Hypothalamus (tissue), 51 donors: ENCODE measurements at regions not wholly inside any gene's neighbourhood (a gene's known extent, or its start where the extent isn't known, plus 50 kb on each side); places are given as distances from the start of the nearest gene placed in this dataset.
"Not testable (repeated sequence)": the region's sequence is repeated elsewhere in the genome, so short reads cannot be mapped to it uniquely, and the experiment has no call there.

Source experiments
- DNase-seq, 51 donors: peaks; one replicate each; lab custom pipeline; 2025; lab: John Stamatoyannopoulos, UW

GRCh38 chr15:60130821-60131220, 126.7 kb downstream of the FOXB1 start:
- DNase-seq = no peak

GRCh38 chr15:60134609-60135008, 130.5 kb downstream of the FOXB1 start:
- DNase-seq = no peak

- DNase-seq = peak in 21 of 51 donors; percentile 3 to 59 (median 24)
These were observed 131.8 kb downstream of the FOXB1 start for GRCh38 chr15:60135961-60136360.

- DNase-seq = no peak
These were observed 133.7 kb downstream of the FOXB1 start for GRCh38 chr15:60137711-60138396.

- DNase-seq = no peak
These were observed 134.4 kb downstream of the FOXB1 start for GRCh38 chr15:60138397-60138968.

- DNase-seq = no peak
These were observed 148.3 kb downstream of the FOXB1 start for GRCh38 chr15:60152386-60152785.

- no peak for DNase-seq
These were observed 150.7 kb downstream of the FOXB1 start for GRCh38 chr15:60154764-60155325.

GRCh38 chr15:60155661-60156060, 151.6 kb downstream of the FOXB1 start:
- DNase-seq = no peak

GRCh38 chr15:60160909-60161308, 156.8 kb downstream of the FOXB1 start:
- DNase-seq = no peak

- DNase-seq = no peak
These were observed 157.6 kb downstream of the FOXB1 start for GRCh38 chr15:60161704-60162103.

- DNase-seq = no peak
These were observed 158.3 kb downstream of the FOXB1 start for GRCh38 chr15:60162251-60162967.

- DNase-seq = no peak
These were observed 158.9 kb downstream of the FOXB1 start for GRCh38 chr15:60162968-60163355.

GRCh38 chr15:60165111-60165510, 161.0 kb downstream of the FOXB1 start:
- DNase-seq = no peak

- DNase-seq = no peak
These were observed 168.0 kb downstream of the FOXB1 start for GRCh38 chr15:60172143-60172542.

- DNase-seq = peak in 7 of 51 donors; percentile 1 to 19 (median 4)
These were observed 175.8 kb downstream of the FOXB1 start for GRCh38 chr15:60179786-60180391.

- DNase-seq = not testable (repeated sequence)
These were observed 177.8 kb downstream of the FOXB1 start for GRCh38 chr15:60181957-60182356.

- DNase-seq = no peak
These were observed 179.3 kb downstream of the FOXB1 start for GRCh38 chr15:60183366-60183765.

GRCh38 chr15:60184579-60184978, 180.5 kb downstream of the FOXB1 start:
- DNase-seq = no peak

- DNase-seq = no peak
These were observed 186.9 kb downstream of the FOXB1 start for GRCh38 chr15:60191016-60191415.

- DNase-seq = no peak
These were observed 187.7 kb downstream of the FOXB1 start for GRCh38 chr15:60191821-60192220.

GRCh38 chr15:60195611-60196010, 191.5 kb downstream of the FOXB1 start:
- DNase-seq = no peak
